NCI-H2029 treated with DMSO at 0.1 percent for 48 hours (cell line): ENCODE measurements at regions not wholly inside any gene's neighbourhood (a gene's known extent, or its start where the extent isn't known, plus 50 kb on each side); places are given as distances from the start of the nearest gene placed in this dataset.
"Not testable (repeated sequence)": the region's sequence is repeated elsewhere in the genome, so short reads cannot be mapped to it uniquely, and the experiment has no call there.

Source experiments
- DNase-seq: peaks from one replicate; lab custom pipeline; 2025; lab: John Stamatoyannopoulos, UW

GRCh38 chr5:13045897-13046551, 898.5 kb downstream of the DNAH5 start:
- no peak for DNase-seq

- DNase-seq, result no peak
Measured at GRCh38 chr5:13034061-13034460, 910.4 kb downstream of the DNAH5 start.

GRCh38 chr5:13029211-13029610, 915.3 kb downstream of the DNAH5 start:
- no peak for DNase-seq

GRCh38 chr5:13027874-13028273, 916.6 kb downstream of the DNAH5 start:
- DNase-seq, result no peak

GRCh38 chr5:13019729-13020128, 924.8 kb downstream of the DNAH5 start:
- DNase-seq, result no peak

GRCh38 chr5:13003457-13003856, 941.0 kb downstream of the DNAH5 start:
- DNase-seq, result no peak

- no peak for DNase-seq
Measured at GRCh38 chr5:12999667-13000066, 944.8 kb downstream of the DNAH5 start.

- no peak for DNase-seq
Measured at GRCh38 chr5:12985142-12985541, 959.3 kb downstream of the DNAH5 start.

- DNase-seq, result no peak
Measured at GRCh38 chr5:12974856-12975255, 969.6 kb downstream of the DNAH5 start.

GRCh38 chr5:12965804-12966203, 978.7 kb downstream of the DNAH5 start:
- DNase-seq, result no peak

GRCh38 chr5:12959713-12960112, 984.8 kb downstream of the DNAH5 start:
- no peak for DNase-seq

- no peak for DNase-seq
Measured at GRCh38 chr5:12952409-12952808, 992.1 kb downstream of the DNAH5 start.

GRCh38 chr5:12951846-12952245, 992.6 kb downstream of the DNAH5 start:
- no peak for DNase-seq

- DNase-seq, result no peak
Measured at GRCh38 chr5:12947379-12947778, 997.1 kb downstream of the DNAH5 start.

- DNase-seq, result not testable (repeated sequence)
Measured at GRCh38 chr5:12945477-12945876, 999.0 kb downstream of the DNAH5 start.

GRCh38 chr5:12936221-12936620, 1008.3 kb downstream of the DNAH5 start:
- DNase-seq, result no peak

- no peak for DNase-seq
Measured at GRCh38 chr5:12934722-12935121, 1009.8 kb downstream of the DNAH5 start.

- no peak for DNase-seq
Measured at GRCh38 chr5:12920527-12920926, 1016.3 kb upstream of the CTNND2 start.

- no peak for DNase-seq
Measured at GRCh38 chr5:12911156-12911555, 1006.9 kb upstream of the CTNND2 start.

GRCh38 chr5:12910641-12911040, 1006.4 kb upstream of the CTNND2 start:
- DNase-seq, result no peak

GRCh38 chr5:12902611-12903010, 998.4 kb upstream of the CTNND2 start:
- DNase-seq, result no peak

GRCh38 chr5:12901696-12902095, 997.5 kb upstream of the CTNND2 start:
- no peak for DNase-seq

- DNase-seq, result no peak
Measured at GRCh38 chr5:12896086-12896485, 991.8 kb upstream of the CTNND2 start.

- no peak for DNase-seq
Measured at GRCh38 chr5:12885018-12885417, 980.8 kb upstream of the CTNND2 start.

GRCh38 chr5:12883395-12883794, 979.1 kb upstream of the CTNND2 start:
- no peak for DNase-seq
